HG03280 (cell line): ENCODE measurements at regions not wholly inside any gene's neighbourhood (a gene's known extent, or its start where the extent isn't known, plus 50 kb on each side); places are given as distances from the start of the nearest gene placed in this dataset.

Experiments
- ATAC-seq: cut with Tn5 transposase; IDR thresholded peaks from one replicate; pipeline ENCODE4 v1.9.1; 2021; ENCODE audit warnings: mild to moderate bottlenecking, moderate library complexity; ENCODE audit not compliant: unreplicated experiment

DNA sequence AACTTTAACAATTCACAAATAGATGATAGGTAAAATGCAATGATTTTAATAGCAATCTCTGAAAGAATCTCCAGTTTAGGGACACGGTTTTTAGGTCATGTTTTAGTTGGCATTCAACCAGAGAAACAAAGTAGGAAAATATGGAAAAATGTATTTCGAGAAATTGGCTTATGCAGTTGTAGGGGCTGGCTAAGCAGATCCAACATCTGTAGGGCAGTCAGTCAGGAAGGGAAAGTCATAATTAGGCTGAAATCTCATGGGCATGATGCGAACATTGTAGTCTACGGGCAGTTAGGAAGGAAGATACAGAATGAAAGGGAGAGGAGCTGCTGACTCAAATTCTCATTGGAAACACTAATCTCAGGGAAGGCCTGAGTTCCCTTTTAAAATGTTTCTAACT, 1276.0 kb upstream of the ADGRL4 start:
- no peak for ATAC-seq

DNA sequence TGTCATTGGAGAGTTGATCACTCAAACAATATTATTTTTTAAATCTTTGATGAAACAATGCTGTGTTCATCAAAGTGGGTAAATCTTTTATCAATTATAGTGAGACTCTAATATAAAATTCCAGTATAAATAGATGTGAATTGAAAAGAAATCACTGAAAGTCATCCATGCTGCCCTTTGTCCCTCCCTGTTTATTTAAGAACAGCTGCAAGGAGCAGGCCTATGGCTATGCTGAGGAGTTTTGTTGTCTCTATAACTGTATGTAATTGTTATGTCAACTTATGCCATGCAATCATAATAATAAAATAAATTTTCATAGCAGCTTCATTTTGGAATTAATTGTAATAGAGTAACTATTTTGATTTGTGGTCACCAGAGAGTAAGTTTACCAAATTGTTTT, 1272.4 kb upstream of the ADGRL4 start:
- no peak for ATAC-seq

DNA sequence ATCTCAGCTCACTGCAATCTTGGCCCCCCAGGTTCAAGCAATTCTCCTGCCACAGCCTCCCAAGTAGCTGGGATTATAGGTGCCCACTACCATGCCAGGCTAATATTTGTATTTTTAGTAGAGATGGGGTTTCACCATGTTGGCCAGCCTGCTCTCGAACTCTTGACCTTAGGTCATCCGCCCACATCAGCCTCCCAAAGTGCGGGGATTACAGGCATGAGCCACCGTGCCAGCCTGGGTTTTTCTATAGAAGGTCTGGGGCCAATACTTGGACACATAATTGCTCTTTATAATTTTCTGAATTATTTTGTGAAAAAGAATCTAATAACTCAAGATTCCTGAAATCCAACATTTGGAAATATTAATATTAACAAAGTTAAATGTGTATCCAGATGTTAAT, 1267.7 kb upstream of the ADGRL4 start:
- ATAC-seq: no peak

DNA sequence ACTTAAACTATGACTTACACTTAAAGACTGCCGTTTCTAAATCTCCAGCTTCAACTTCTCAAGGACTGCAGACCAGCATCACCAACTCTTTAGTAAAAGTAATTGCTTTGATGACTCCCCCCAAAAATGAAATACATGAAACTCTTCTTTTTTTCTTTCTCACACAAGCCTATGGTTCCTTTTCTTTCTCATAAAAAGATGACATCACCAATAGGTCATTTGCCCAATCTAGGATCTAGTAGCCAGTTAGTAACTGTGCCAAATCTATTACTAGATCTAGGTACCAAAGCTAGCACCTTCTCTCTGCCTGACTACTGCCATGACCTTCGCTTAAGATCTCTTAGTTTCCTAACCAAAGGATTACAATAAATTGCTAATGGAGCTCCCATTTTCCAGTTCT, 1266.0 kb upstream of the ADGRL4 start:
- ATAC-seq: no peak

DNA sequence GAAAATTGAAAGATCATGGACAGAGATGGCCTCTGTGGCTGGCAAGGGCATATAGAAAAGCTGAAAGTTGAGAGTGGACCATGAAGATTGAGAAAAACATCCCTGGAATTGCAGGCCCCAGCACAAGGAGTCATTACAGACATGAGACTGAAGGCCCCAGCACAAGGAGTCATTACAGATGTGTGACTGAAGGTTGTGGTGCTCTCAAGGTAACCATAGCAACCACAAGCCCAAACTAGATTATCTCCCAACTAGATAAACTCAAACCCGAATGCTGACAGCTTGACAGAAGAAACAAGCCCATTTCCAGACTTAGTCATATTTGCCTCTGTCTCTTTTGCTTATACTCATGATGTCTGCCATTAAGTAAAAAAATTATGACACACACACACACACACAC, 1252.1 kb upstream of the ADGRL4 start:
- ATAC-seq: no peak

DNA sequence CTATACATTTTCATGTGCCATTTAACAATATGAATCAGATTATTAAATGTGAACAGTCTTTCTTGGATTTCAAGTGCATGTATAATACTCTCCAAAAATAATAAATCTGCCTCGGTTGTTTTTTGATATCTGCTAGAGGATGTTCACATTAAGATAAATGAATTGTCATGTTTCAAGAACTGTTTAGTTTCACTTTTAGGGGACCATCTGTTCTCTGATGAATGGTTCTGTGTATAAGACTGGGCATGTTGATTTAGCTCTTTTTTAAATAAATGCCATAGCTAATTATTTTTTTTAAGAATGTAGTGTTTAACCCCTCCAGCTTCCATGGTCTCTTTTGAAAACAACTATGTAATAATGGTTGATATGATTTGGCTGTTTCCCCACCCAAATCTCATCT, 1245.1 kb upstream of the ADGRL4 start:
- no peak for ATAC-seq

DNA sequence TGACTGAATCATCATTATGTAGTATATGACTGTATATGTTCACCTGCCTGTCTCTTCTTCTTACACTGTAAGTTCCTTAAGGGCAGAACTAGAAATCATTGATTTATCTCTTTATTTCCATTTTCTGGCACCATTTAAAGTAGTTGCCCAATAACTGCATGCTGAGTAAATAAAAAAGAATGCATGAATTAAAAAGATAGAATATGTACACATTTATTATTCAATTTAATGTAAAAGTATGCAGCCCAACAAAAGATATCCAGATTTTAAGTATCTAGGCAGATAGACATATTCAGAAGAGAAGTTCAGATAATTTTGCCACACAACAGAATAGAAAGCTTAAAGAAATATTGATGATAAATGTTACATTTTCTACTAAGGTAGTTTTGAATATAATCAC, 1244.6 kb upstream of the ADGRL4 start:
- ATAC-seq: no peak

DNA sequence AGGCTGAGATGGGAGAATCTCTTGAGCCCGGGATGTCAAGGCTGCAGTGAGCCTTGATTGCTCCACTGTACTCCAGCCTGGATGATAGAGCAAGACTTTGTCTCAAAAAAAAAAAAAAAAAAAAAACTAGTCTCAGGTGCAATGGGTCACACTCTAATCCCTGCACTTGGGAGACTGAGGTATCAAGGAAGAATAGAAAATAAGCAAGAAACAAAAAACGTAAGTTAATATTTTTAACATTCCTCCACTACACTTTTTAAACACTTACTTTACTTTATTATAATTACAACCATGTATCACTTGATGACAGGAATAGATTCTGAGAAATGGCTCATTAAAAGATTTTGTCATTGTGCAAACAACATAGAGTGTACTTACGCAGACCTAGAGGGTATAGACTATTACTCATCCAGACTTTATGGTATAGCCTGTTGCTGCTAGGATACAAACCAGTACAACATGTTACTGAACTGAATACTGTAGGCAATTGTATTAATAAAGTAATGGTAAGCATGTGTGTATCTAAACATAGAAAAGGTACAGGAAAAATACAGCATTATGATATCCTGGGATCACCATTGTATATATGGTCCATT, 1244.1 kb upstream of the ADGRL4 start:
- ATAC-seq: no peak

DNA sequence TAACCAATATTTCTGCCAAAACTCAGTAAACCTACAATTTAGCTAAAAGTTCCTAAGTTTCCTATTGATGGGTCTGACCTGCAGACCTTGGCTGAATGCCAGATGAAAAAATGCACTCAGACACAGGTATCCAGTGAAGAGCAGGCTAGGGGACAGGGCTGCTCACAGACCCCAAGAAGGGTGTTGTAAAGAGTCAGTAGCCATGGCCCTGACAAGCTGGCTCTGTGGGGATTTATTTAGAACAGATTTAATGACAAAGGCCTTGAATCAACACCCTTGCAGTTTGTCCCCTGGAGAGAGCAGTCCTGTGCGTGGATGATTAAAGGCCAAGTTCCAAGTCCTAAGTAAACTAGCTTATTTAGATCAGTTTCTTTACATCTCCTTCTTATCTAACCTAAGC, 1243.2 kb upstream of the ADGRL4 start:
- ATAC-seq: no peak

DNA sequence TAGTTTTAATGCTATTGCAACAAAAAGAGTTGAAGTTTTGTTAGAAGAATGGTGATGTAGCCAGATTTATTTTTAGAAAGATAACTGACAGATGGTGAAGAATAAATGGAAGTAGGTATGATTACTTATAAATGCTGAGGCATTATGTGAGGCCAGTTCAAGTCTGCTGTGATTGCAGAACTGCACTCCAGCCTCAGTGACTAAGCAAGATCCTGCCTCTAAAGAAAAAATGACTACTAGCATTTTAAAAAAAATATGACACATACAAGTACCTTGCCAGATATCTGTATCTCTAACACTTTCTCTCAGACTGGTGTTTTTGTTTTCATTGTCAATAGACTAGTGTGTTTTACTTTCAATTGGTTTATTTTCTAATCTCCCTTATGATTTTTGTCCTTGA, 1242.4 kb upstream of the ADGRL4 start:
- ATAC-seq: no peak

DNA sequence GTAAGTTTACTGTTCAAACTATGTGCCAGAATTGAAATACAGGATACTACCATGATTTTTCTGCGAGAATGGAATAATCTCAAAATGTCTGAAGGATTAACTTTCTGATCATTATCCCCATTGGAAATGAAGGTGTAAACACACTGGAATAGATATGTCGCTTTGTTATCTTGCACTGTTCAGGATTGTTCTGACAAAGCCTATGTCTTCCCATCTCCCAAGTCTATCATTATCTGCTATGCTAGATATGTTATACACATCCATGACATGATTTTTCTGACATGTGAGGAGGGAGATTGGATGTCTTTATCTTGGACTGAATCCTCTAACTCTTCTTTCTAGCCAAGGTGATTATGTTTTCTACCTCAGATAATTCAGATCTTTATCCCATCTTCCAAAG, 1239.3 kb upstream of the ADGRL4 start:
- ATAC-seq: no peak

DNA sequence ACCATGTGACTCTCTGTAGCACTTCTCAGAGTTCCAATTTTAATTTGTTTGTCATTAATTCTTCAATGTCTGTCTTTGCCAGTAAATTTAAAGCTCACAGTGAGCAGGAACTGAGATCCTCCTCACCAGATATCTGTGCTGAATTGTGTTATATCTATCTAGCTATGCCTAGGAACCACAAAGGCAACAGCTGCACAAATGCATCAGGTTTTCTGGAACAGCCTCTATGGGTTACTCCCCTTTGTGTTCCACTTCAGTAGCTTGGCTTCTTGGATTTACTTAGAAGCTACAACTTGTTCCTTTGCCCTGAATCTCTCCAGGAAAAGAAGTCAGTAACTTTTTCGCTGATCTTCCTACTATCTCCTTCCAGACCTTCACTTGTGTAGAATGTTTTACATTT, 1237.8 kb upstream of the ADGRL4 start:
- no peak for ATAC-seq

DNA sequence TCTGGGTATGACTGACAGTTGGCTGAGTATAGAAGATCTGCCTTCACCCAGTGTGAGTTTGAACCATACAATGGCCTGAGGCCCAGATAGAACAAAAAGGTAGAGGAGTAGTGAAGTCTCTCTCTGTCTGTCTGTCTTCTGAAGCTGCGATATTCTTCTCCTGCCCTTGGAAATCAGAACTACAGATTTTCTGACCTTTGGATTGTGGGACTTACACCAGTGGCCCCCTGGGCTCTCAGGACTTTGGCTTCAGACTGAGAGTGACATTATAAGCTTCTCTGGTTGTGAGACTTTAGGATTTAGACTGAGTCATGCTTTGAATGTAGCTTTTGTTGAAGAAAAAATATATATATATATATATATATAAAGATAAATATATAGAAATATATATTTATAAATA, 1235.0 kb upstream of the ADGRL4 start:
- no peak for ATAC-seq

DNA sequence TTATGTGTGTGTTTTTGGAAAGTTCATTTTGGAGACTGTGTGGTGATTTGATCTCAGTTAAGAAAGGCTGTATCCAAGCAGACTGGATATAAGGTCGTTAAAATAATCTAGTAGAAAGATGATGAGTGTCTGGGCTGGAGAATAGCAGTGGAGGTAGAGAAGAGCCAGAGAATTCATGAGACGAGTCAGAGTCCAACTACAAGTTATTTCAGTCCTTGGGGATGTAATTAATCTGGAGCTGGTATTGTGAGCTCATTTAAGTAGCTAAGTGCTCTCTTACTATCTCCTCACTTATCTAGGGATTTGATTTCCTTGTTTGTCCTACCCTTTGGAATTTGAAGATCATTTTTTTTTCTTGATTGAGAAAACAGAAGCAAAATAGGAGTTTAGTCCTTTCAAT, 1219.0 kb upstream of the ADGRL4 start:
- ATAC-seq: no peak

DNA sequence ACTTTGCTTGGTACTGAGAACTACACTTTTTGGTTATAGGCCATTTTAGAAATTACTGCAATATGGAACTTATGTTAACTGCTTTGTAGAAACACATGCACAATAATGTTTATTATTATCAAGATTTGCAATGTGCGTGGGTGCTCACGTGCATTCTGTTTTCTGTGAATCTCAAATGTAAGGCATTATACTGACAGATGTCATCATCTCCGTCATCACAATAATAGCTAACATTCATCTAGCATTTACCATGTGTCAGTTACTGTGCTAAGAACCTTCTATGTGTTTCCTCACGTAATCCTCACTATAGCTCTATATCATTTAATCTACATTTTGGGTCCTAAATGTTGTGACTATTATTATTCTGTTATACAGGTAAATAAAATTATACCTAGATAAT, 1214.8 kb upstream of the ADGRL4 start:
- no peak for ATAC-seq

DNA sequence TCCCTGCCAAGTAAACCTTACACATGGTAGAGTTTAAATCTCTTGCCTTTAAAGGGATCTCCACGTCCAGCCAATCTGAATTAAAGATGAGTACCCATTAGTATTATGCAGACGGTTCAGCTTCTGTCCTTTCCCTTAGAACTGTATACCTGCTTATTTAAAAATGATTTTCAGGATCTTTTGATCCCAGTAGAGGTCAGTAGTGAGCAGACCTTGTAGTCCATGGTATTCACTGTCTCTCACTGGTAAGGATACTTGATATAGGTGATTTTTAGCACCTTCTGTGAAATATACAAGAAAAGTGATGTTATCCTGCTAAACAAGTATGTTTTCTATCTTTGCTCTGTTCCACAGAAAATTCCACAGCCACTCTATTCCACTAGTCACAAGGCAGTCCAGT, 1211.6 kb upstream of the ADGRL4 start:
- ATAC-seq: peak; percentile 71

DNA sequence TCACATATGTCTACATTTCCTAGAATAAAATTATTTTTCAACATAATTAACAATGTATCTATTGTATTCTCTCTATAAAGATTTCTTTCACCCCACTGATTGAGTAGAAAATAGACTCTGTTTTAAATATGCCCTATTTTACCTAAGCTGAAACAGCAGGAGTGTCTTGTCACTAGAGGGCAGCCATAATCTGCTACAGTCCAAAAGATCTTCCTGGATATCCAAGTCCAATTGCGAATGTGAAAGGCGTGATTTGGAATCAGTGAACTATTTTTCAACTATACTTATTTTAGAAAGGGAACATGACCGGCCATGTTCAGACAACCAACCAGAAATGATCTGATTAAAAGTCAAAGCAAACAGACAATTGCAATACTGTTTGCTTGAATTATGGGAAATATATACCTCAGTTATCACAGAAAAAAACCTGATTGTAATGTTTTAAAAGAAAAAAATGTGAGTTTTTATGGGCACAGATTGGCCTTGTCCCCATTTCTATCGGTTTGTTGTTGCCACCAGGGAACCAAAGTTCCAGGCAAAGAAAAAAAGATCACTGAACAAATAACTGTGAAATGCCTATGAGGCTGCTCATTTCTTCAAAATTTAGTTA, 1211.0 kb upstream of the ADGRL4 start:
- no peak for ATAC-seq

DNA sequence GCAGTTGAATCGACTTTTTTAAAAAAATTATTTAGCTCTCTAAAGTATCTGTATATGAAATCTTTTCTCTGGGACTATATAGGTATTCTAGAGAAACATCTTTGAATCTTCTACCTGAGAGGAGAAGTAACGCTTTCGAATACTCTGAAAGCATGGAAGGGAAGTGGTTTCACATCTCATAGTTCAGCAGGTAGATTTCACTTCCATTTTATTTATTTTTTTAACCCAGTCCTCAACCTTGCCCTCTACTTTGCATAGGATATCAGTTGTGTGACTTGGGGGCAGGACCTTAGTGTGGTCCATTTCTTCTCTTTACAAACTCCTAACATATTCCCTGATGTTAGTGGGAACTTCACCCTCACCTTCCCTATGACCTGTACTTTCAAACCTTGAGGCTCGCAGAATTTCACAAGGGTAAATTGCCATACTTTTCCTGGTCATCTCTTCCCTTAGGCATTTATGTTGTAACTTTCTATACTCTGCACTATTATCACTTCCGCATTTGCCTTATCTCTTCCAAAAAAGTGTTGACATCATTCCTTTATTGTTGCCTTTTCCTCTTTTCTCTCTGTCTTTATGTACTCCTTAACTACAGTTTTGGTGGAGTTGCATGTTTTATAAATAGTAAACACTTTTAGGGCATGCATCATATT, 1208.5 kb upstream of the ADGRL4 start:
- no peak for ATAC-seq

DNA sequence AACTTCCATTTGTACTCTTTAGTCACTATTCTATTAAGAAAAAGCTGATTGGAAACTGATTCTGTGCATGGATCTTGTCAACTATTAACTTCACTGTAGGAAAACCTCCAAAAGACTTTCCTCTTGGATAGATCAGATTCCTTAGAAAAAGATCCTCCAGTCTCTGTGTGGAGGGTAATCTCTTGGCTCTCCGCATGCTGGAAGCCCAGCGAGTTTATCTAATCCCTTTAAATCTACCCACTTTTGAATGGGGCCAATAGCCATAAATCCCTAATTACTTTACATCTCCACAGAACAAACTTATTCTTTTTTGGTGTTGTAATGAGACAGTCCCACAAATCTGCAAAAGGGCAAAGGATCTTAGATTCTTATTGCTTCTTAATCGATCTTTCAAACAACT, 1206.4 kb upstream of the ADGRL4 start:
- no peak for ATAC-seq

DNA sequence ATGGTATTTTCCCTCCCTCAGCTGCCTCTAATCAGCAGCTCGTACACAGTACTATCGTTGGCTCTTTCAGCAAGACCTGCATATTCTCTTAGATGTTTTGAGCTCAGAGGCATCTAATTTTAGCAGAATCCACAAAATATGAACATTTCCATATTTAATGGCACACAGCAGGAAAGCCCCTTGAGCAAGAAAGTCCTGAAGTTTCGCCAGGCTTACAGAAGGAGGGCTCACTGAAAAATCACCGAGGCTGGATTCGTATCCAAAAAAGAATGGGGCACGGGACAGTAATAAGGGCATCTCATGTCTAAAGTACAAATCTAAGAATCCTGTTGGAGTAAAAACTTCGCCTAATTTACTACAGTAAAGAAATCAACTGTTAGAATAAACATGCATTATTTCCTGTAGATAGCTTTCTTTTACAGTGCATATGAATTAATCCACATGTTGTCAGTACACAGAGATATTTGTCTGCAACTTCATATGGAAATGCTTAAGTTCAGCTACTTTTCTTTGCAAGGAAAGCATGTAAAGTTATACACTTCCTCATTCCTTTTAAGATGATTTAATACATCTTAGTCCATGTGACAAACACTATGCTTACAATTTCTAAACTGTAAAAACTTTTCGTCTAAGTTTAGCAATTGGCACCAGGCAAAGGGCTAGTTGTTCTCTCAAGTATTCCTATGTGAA, 1205.3 kb upstream of the ADGRL4 start:
- no peak for ATAC-seq

DNA sequence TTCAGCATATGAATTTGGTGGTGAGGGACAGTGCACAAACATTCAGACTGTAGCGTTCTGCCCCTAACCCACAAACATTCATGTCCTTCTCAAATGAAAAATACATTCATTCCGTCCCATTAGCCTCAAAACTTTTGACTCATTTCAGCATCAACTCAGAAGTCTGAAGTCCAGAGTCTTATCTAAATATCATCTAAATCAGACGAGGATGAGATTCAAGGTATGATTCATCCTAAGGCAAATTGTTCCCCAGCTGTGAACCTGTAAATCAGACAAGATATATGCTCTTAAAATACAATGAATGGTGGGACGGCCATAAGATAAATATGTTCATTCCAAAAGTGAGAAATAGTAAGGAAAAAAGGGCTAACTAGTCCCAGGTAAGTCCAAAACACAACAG, 1195.6 kb upstream of the ADGRL4 start:
- no peak for ATAC-seq

DNA sequence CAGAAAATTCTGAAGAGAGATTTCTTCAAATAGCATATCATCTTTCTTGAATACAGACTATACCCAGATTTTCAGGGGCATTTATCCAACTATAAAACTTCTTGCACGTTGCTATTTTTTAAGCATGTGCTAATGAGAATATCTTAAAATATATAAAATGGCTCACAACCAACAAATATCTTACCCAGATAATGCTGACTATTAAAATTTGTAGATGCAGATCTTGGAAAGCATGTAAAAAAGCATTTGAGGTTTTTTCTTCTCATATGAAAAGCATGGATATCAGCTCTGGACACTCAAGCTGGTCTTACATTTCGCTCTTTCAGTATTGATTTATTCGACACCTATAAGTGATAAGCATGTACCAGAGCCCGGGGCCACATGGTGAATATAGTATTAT, 1187.7 kb upstream of the ADGRL4 start:
- no peak for ATAC-seq
